HEK293 (cell line): ENCODE measurements at regions not wholly inside any gene's neighbourhood (a gene's known extent, or its start where the extent isn't known, plus 50 kb on each side); places are given as distances from the start of the nearest gene placed in this dataset.

ENCODE experiments used
- CTCF ChIA-PET: fragments of 350-600 bp; formaldehyde crosslinking; extraction: SDS; loops from one replicate; lab custom pipeline; 2021; ENCODE audit warnings: antibody characterized with exemption; lab: Yijun Ruan, JAX
- POLR2A ChIA-PET: fragments of 300-600 bp; formaldehyde crosslinking; extraction: SDS; loops from one replicate; lab custom pipeline; 2020; ENCODE audit warnings: antibody characterized with exemption, inconsistent platforms; lab: Yijun Ruan, JAX
- H3K27ac ChIP-seq: fragments of 200-500 bp; sonication (Bioruptor generic); 2 replicates; pipeline ENCODE4 v1.5.1; 2014; ENCODE audit warnings: low read depth, low read length, control low read depth, inconsistent platforms; ENCODE audit errors: extremely low read depth
- H3K36me3 ChIP-seq, 2 experiments: fragments of 200-500 bp in 1 of 2; sonication (Bioruptor generic) in 1 of 2; 1 replicate in 1 of 2; 2 replicates in 1 of 2; pipeline ENCODE4 v1.5.1; 2014 to 2017; ENCODE audit warnings: inconsistent platforms in 2 of 2, low read length in 2 of 2; ENCODE audit not compliant: control insufficient read depth in 2 of 2, insufficient read depth in 1 of 2
- H3K4me1 ChIP-seq: fragments of 200-500 bp; sonication (Bioruptor generic); 2 replicates; pipeline ENCODE4 v1.5.1; 2014; ENCODE audit warnings: mild to moderate bottlenecking, low read length, inconsistent platforms; ENCODE audit not compliant: control insufficient read depth, insufficient read depth
- H3K4me3 ChIP-seq: 2 replicates; pipeline ENCODE4 v1.5.1; 2011; ENCODE audit warnings: low read depth, mild to moderate bottlenecking, control low read depth, low read length, moderate library complexity
- H3K9me3 ChIP-seq: fragments of 200-500 bp; sonication (Bioruptor generic); 2 replicates; pipeline ENCODE4 v1.5.1; 2014; ENCODE audit warnings: low read depth, low read length, inconsistent platforms; ENCODE audit not compliant: control insufficient read depth, insufficient read depth
- MZF1 ChIP-seq: fragments of 450-650 bp; formaldehyde crosslinking; IDR thresholded peaks from 2 replicates; pipeline ENCODE4 v1.5.1; 2017; ENCODE audit warnings: missing biosample characterization, missing genetic modification characterization, borderline replicate concordance
- ZNF175 ChIP-seq: fragments of 450-650 bp; formaldehyde crosslinking; IDR thresholded peaks from 2 replicates; pipeline ENCODE4 v1.5.1; 2016; ENCODE audit warnings: missing biosample characterization, missing genetic modification characterization
- ZNF274 ChIP-seq, 2 experiments: fragments of 200-500 bp in 1 of 2; fragments of 450-650 bp in 1 of 2; sonication (Bioruptor generic) in 1 of 2; formaldehyde crosslinking in 1 of 2; IDR thresholded peaks; 2 replicates each; pipeline versions ENCODE4 v1.5.1 to v1.6.1; 2014 to 2016; ENCODE audit warnings: borderline replicate concordance in 1 of 2, inconsistent platforms in 1 of 2, low read length in 1 of 2, missing biosample characterization in 1 of 2, missing genetic modification characterization in 1 of 2
- ZNF341 ChIP-seq: fragments of 450-650 bp; formaldehyde crosslinking; IDR thresholded peaks from 2 replicates; pipeline ENCODE4; 2016; ENCODE audit warnings: low read depth, missing biosample characterization, missing genetic modification characterization
- ZNF394 ChIP-seq: fragments of 450-650 bp; formaldehyde crosslinking; IDR thresholded peaks from 2 replicates; pipeline ENCODE4 v1.5.1; 2016; ENCODE audit warnings: missing biosample characterization, missing genetic modification characterization, mild to moderate bottlenecking, moderate library complexity, borderline replicate concordance
- ZNF521 ChIP-seq: fragments of 450-650 bp; formaldehyde crosslinking; IDR thresholded peaks from 2 replicates; pipeline ENCODE4 v1.5.1; 2017; ENCODE audit warnings: missing biosample characterization, mild to moderate bottlenecking, missing genetic modification characterization
- ZNF549 ChIP-seq: fragments of 450-650 bp; IDR thresholded peaks from 2 replicates; pipeline ENCODE4 v1.5.1; 2018; ENCODE audit warnings: missing biosample characterization, missing genetic modification characterization, mild to moderate bottlenecking, inconsistent platforms, moderate library complexity
- ZNF660 ChIP-seq: fragments of 450-650 bp; IDR thresholded peaks from 2 replicates; pipeline ENCODE4 v1.5.1; 2018; ENCODE audit warnings: missing biosample characterization, mild to moderate bottlenecking, missing genetic modification characterization
- ZNF776 ChIP-seq: fragments of 450-650 bp; formaldehyde crosslinking; IDR thresholded peaks from 2 replicates; pipeline ENCODE4 v1.5.0; 2017; ENCODE audit warnings: missing biosample characterization, missing genetic modification characterization, borderline replicate concordance
- TF ChIP-seq, protein P1 (sequence below): fragments of 450-650 bp; formaldehyde crosslinking; IDR thresholded peaks from 2 replicates; pipeline ENCODE4 v1.5.1; 2016; ENCODE audit warnings: missing biosample characterization, missing genetic modification characterization, low read depth
- TF ChIP-seq, protein P2 (sequence below): fragments of 450-650 bp; formaldehyde crosslinking; IDR thresholded peaks from 2 replicates; pipeline ENCODE4 v1.5.1; 2017; ENCODE audit warnings: missing biosample characterization, missing genetic modification characterization
- TF ChIP-seq, protein P3 (sequence below): fragments of 450-650 bp; formaldehyde crosslinking; IDR thresholded peaks from 2 replicates; pipeline ENCODE4 v1.5.1; 2016; ENCODE audit warnings: missing biosample characterization, missing genetic modification characterization
- TF ChIP-seq, protein P4 (sequence below): fragments of 450-650 bp; formaldehyde crosslinking; IDR thresholded peaks from 2 replicates; pipeline ENCODE4 v1.5.1; 2016; ENCODE audit warnings: missing biosample characterization, missing genetic modification characterization
- TF ChIP-seq, protein P5 (sequence below): fragments of 450-650 bp; formaldehyde crosslinking; IDR thresholded peaks from 2 replicates; pipeline ENCODE4 v1.5.1; 2016; ENCODE audit warnings: missing biosample characterization, missing genetic modification characterization
- TF ChIP-seq, protein P6 (sequence below): fragments of 450-650 bp; formaldehyde crosslinking; IDR thresholded peaks from 2 replicates; pipeline ENCODE4 v1.5.1; 2016; ENCODE audit warnings: missing biosample characterization, missing genetic modification characterization

DNA sequence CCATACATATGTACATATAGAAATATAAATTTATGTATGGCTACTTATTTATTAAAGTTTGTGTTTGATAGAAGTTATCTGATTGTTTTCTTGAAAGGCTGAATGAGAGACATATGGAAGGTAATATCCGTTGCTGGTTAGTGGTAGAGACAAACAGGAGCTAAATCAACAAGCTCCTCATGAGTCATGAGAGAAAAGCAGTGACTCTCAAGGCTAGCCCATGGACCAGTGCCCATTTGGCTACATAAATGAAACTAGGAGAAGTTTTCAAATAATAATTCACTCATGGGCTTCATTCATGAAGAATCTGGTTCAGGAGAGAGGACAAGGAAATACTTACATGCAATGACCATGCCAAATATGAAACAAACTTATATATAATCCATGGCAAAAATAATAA is 504.5 kb upstream of the ITGA1 start:
- Histone ChIP-seq H3K36me3 (no peaks in the 10 kb centered on the region), H3K4me3 (no peak overlapping the region), H3K4me1 (no peaks in the 10 kb centered on the region), H3K27ac (no peak overlapping the region), H3K9me3 (no peaks in the 10 kb centered on the region)
- POLR2A ChIA-PET, result no interaction called here
- CTCF ChIA-PET, result no interaction called here
- TF ChIP-seq ZNF394 (tag by site-specific recombination) (no peak), ZNF175 (tag by site-specific recombination) (no peak), MZF1 (no peak), ZNF549 (tag by site-specific recombination) (no peak), ZNF776 (tag by site-specific recombination) (no peak), ZNF660 (no peak), ZNF274 (IDR thresholded peaks at IDR 0.05; ENCODE audit: low read length) (no peak), ZNF274 (tag by site-specific recombination; IDR thresholded peaks at IDR 0.05; ENCODE audit: borderline replicate concordance) (no peak), ZNF341 (no peak), ZNF521 (tag by site-specific recombination) (no peak)
- TF ChIP-seq, protein P1, sequence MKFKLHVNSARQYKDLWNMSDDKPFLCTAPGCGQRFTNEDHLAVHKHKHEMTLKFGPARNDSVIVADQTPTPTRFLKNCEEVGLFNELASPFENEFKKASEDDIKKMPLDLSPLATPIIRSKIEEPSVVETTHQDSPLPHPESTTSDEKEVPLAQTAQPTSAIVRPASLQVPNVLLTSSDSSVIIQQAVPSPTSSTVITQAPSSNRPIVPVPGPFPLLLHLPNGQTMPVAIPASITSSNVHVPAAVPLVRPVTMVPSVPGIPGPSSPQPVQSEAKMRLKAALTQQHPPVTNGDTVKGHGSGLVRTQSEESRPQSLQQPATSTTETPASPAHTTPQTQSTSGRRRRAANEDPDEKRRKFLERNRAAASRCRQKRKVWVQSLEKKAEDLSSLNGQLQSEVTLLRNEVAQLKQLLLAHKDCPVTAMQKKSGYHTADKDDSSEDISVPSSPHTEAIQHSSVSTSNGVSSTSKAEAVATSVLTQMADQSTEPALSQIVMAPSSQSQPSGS, result no peak
- TF ChIP-seq, protein P2, sequence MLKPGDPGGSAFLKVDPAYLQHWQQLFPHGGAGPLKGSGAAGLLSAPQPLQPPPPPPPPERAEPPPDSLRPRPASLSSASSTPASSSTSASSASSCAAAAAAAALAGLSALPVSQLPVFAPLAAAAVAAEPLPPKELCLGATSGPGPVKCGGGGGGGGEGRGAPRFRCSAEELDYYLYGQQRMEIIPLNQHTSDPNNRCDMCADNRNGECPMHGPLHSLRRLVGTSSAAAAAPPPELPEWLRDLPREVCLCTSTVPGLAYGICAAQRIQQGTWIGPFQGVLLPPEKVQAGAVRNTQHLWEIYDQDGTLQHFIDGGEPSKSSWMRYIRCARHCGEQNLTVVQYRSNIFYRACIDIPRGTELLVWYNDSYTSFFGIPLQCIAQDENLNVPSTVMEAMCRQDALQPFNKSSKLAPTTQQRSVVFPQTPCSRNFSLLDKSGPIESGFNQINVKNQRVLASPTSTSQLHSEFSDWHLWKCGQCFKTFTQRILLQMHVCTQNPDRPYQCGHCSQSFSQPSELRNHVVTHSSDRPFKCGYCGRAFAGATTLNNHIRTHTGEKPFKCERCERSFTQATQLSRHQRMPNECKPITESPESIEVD (tag by site-specific recombination), result no peak
- TF ChIP-seq, protein P3, sequence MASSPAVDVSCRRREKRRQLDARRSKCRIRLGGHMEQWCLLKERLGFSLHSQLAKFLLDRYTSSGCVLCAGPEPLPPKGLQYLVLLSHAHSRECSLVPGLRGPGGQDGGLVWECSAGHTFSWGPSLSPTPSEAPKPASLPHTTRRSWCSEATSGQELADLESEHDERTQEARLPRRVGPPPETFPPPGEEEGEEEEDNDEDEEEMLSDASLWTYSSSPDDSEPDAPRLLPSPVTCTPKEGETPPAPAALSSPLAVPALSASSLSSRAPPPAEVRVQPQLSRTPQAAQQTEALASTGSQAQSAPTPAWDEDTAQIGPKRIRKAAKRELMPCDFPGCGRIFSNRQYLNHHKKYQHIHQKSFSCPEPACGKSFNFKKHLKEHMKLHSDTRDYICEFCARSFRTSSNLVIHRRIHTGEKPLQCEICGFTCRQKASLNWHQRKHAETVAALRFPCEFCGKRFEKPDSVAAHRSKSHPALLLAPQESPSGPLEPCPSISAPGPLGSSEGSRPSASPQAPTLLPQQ, result no peak
- TF ChIP-seq, protein P4, sequence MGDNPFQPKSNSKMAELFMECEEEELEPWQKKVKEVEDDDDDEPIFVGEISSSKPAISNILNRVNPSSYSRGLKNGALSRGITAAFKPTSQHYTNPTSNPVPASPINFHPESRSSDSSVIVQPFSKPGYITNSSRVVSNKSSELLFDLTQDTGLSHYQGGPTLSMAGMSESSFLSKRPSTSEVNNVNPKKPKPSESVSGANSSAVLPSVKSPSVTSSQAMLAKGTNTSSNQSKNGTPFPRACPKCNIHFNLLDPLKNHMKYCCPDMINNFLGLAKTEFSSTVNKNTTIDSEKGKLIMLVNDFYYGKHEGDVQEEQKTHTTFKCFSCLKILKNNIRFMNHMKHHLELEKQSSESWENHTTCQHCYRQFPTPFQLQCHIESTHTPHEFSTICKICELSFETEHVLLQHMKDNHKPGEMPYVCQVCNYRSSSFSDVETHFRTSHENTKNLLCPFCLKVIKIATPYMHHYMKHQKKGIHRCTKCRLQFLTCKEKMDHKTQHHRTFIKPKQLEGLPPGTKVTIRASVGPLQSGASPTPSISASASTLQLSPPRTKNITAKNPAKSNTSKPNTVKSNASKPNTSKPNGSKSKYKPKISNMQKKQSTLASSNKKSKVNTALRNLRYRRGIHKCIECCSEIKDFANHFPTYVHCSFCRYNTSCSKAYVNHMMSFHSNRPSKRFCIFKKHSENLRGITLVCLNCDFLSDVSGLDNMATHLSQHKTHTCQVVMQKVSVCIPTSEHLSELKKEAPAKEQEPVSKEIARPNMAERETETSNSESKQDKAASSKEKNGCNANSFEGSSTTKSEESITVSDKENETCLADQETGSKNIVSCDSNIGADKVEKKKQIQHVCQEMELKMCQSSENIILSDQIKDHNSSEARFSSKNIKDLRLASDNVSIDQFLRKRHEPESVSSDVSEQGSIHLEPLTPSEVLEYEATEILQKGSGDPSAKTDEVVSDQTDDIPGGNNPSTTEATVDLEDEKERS (tag by site-specific recombination), result no peak
- TF ChIP-seq, protein P5, sequence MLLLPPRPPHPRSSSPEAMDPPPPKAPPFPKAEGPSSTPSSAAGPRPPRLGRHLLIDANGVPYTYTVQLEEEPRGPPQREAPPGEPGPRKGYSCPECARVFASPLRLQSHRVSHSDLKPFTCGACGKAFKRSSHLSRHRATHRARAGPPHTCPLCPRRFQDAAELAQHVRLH (tag by site-specific recombination), result no peak
- TF ChIP-seq, protein P6, sequence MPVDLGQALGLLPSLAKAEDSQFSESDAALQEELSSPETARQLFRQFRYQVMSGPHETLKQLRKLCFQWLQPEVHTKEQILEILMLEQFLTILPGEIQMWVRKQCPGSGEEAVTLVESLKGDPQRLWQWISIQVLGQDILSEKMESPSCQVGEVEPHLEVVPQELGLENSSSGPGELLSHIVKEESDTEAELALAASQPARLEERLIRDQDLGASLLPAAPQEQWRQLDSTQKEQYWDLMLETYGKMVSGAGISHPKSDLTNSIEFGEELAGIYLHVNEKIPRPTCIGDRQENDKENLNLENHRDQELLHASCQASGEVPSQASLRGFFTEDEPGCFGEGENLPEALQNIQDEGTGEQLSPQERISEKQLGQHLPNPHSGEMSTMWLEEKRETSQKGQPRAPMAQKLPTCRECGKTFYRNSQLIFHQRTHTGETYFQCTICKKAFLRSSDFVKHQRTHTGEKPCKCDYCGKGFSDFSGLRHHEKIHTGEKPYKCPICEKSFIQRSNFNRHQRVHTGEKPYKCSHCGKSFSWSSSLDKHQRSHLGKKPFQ (tag by site-specific recombination), result no peak
